AG10803 (cell line): ENCODE measurements at regions not wholly inside any gene's neighbourhood (a gene's known extent, or its start where the extent isn't known, plus 50 kb on each side); places are given as distances from the start of the nearest gene placed in this dataset.

Source experiments
- DNase-seq: peaks from one replicate; pipeline ENCODE4 v3.0.0; 2010; ENCODE audit warnings: low read depth
- H3K4me3 ChIP-seq: 2 replicates; pipeline ENCODE4 v1.5.1; 2011; ENCODE audit warnings: mild to moderate bottlenecking, low read length, control low read depth
- CTCF ChIP-seq: conservative IDR thresholded peaks from 2 replicates; pipeline ENCODE4 v1.5.1; 2011; ENCODE audit warnings: mild to moderate bottlenecking, low read length, control low read depth, inconsistent platforms

- peak; percentile 34 for DNase-seq
- no peak for TF ChIP-seq CTCF
- H3K4me3 ChIP-seq = no peak overlapping the region
Observed at GRCh38 chr7:47092336-47092735, 489.6 kb downstream of the TNS3 start.

GRCh38 chr7:47091141-47091540 lies 490.8 kb downstream of the TNS3 start:
- TF ChIP-seq CTCF = no peak
- no peak overlapping the region for H3K4me3 ChIP-seq
- DNase-seq = peak; percentile 83

- no peak for TF ChIP-seq CTCF
- no peak overlapping the region for H3K4me3 ChIP-seq
Observed at GRCh38 chr7:47089461-47089860, 492.4 kb downstream of the TNS3 start.

GRCh38 chr7:47089068-47089417 lies 492.9 kb downstream of the TNS3 start:
- TF ChIP-seq CTCF = no peak
- H3K4me3 ChIP-seq = no peak overlapping the region
- DNase-seq = no peak

More at GRCh38 chr7:47089461-47089860, 492.4 kb downstream of the TNS3 start:
- DNase-seq = no peak

DNA sequence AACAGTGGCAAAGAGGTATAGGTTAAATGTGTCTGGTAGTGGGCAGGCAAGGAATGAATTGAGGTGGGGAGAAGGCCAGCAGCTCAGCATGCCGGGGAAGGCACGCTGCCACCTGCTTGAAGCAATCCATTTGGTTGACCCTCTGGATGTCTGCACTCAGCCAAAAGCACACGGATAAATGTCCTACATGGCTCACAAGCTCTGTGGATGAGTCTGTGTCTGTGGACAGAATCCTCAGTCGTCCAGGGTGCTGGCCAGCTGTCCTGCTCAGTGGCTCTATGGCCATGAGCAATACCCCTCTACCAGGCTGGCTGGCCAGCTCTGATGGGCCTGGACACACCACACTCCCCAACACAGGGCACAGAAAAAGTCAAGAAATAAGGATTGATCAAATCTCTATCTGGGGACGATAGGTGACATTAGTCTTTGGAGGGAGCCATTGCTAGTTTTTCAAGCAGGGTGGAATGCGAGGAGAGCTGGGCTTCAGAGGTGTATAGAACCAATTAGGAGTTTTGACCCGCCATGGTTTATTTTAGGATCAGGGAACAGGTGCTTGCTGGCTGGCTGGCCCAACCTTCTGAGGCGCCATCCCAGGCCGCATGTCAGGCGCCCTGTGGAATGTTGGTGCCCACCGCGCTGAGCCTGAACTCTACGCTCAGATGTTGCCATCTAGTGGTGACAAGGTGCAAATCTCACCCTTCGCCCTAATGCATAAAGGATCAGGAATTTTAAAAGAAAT lies 493.4 kb downstream of the TNS3 start:
- DNase-seq = peak; percentile 71
- no peak overlapping the region for H3K4me3 ChIP-seq
- TF ChIP-seq CTCF = peak; percentile 85

DNA sequence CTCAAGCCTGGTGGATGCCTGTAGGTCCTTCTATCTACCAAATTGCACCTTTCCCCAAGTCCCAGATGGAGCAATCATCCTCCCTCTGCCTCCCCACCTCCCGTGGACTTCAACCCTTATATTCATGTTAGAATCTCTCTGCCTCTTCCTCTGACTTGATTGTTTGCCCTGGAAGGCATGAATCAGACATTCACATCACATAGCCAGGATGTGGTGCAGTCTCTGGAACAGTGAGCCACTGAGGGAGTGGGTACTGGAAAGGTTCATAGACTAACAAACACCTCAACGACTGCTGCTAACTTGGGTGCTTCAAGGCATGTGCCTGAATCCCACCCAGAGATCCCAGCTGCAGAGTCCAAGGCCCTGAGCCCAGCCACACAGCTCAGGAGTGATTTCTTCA lies 494.0 kb downstream of the TNS3 start:
- TF ChIP-seq CTCF = no peak
- H3K4me3 ChIP-seq = no peak overlapping the region
- DNase-seq = peak; percentile 40

DNA sequence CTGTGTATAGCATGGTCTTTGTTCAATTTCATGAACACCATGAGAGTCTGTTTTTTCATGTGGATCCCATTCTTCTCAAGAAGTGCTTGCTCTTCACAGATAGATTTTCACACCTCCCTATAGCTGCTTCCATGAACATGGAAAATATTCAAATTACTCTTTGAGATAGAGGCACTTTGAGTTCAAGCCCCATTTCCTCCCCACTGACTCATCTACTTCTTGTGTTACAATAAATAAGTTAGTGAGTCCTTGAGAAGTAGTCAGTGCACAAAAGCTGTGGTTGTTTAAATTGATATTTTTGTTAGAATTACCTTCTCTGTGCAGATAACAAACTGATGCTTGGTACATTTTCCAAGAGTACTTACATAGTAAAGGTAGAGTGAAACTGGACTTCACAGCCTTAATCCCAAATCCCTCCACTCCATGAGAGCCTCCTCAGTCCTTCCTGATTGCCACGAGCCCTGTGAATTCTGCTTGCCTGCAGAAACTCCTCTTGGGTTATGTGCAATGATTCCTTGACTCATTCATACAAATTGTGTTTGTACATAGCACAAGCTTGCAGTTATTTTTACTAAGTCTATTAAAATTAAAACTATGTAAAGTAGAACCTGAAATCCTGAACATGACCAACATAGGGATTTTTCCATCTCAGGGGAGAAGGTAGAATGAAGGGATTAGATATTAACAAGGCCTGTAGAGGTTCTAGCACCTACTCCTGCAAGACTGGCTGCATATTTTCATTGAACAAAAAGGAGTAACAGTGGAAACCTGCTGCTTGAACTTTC lies 496.2 kb downstream of the TNS3 start:
- no peak overlapping the region for H3K4me3 ChIP-seq
- peak; percentile 42 for DNase-seq
- TF ChIP-seq CTCF = no peak
